ENCODE measurements at regions not wholly inside any gene's neighbourhood (a gene's known extent, or its start where the extent isn't known, plus 50 kb on each side); places are given as distances from the start of the nearest gene placed in this dataset.

GRCh38 chr3:102329066-102329465, 105.7 kb upstream of the ZPLD1 start:
- no peak for TF ChIP-seq CTCF (conservative IDR thresholded peaks at IDR 0.05; ENCODE audit: low read length)
- no peak for TF ChIP-seq EZH2phosphoT487 (IDR thresholded peaks at IDR 0.05; ENCODE audit: borderline replicate concordance, low read depth, low read length)
